ENCODE measurements at regions not wholly inside any gene's neighbourhood (a gene's known extent, or its start where the extent isn't known, plus 50 kb on each side); places are given as distances from the start of the nearest gene placed in this dataset.

- Histone ChIP-seq H2AFZ (ENCODE audit: low read length) (no peak overlapping the region), H3K4me1 (ENCODE audit: insufficient read depth, low read length) (no peaks in the 10 kb centered on the region), H3K9ac (ENCODE audit: low read length) (no peak overlapping the region), H3K4me2 (ENCODE audit: low read length) (no peak overlapping the region), H3K36me3 (ENCODE audit: low read depth, low read length) (no peaks in the 10 kb centered on the region), H3K9me2 (replicated peaks; ENCODE audit: low read length) (no peaks in the 10 kb centered on the region), H3K4me3 (ENCODE audit: low read length) (no peak overlapping the region), H3K27me3 (ENCODE audit: low read length) (peaks cover 1% of the 10 kb centered on the region; the same call in 1 of the 2 replicates), H3K27ac (ENCODE audit: low read length) (no peak overlapping the region), H3K79me2 (ENCODE audit: low read length) (no peaks in the 10 kb centered on the region), H3K9me3 (ENCODE audit: low read length) (no peaks in the 10 kb centered on the region), H3F3A (ENCODE audit: low read length, unreplicated experiment) (no peaks in the 10 kb centered on the region), H4K20me1 (ENCODE audit: low read length) (no peaks in the 10 kb centered on the region)
- TF ChIP-seq CTCF (conservative IDR thresholded peaks at IDR 0.05; ENCODE audit: low read depth, low read length) (no peak), EZH2phosphoT487 (IDR thresholded peaks at IDR 0.05; ENCODE audit: borderline replicate concordance, low read length) (no peak), EZH2 (IDR thresholded peaks at IDR 0.05; ENCODE audit: low read length, unreplicated experiment) (no peak)
- ATAC-seq (no peak), DNase-seq (peak; percentile 9)
- POLR2A ChIA-PET (ENCODE audit: unreplicated experiment), result no interaction called here
- intact Hi-C loops (cut with micrococcal nuclease), result no loop called here
- BruUV-seq (replicated peaks), result no TSS peak
- CTCF ChIA-PET, result no interaction called here
Measured at GRCh38 chr2:198545411-198545810, 741.0 kb downstream of the PLCL1 start.

- no peak for TF ChIP-seq CTCF (conservative IDR thresholded peaks at IDR 0.05; ENCODE audit: low read depth, low read length)
- TF ChIP-seq EZH2phosphoT487 (IDR thresholded peaks at IDR 0.05; ENCODE audit: borderline replicate concordance, low read length), result no peak
- TF ChIP-seq EZH2 (IDR thresholded peaks at IDR 0.05; ENCODE audit: low read length, unreplicated experiment), result no peak
- no peaks in the 10 kb centered on the region for H4K20me1 ChIP-seq (ENCODE audit: low read length)
- no TSS peak for BruUV-seq (replicated peaks)
- no peak overlapping the region for H3K27ac ChIP-seq (ENCODE audit: low read length)
- POLR2A ChIA-PET (ENCODE audit: unreplicated experiment), result no interaction called here
- no peaks in the 10 kb centered on the region for H3K79me2 ChIP-seq (ENCODE audit: low read length)
- H3K9me2 ChIP-seq (replicated peaks; ENCODE audit: low read length), result no peaks in the 10 kb centered on the region
- no peak overlapping the region for H3K9ac ChIP-seq (ENCODE audit: low read length)
- DNase-seq (no peak), ATAC-seq (no peak)
- no peak overlapping the region for H3K4me3 ChIP-seq (ENCODE audit: low read length)
- no peaks in the 10 kb centered on the region for H3K36me3 ChIP-seq (ENCODE audit: low read depth, low read length)
- intact Hi-C loops (cut with micrococcal nuclease), result no loop called here
- H3F3A ChIP-seq (ENCODE audit: low read length, unreplicated experiment), result no peaks in the 10 kb centered on the region
- no peaks in the 10 kb centered on the region for H3K9me3 ChIP-seq (ENCODE audit: low read length)
- CTCF ChIA-PET, result interaction anchor here (0.5 kb wide), 1 partner anchor 914 kb away, joined by 4 read pairs; no protein-coding TSS in a partner anchor
- H2AFZ ChIP-seq (ENCODE audit: low read length), result no peak overlapping the region
- H3K4me2 ChIP-seq (ENCODE audit: low read length), result no peak overlapping the region
- H3K27me3 ChIP-seq (ENCODE audit: low read length), result no peaks in the 10 kb centered on the region
- H3K4me1 ChIP-seq (ENCODE audit: insufficient read depth, low read length), result no peaks in the 10 kb centered on the region
Measured at GRCh38 chr2:198544461-198544860, 740.1 kb downstream of the PLCL1 start.

- BruUV-seq (replicated peaks), result no TSS peak
- TF ChIP-seq CTCF (conservative IDR thresholded peaks at IDR 0.05; ENCODE audit: low read depth, low read length), result no peak
- TF ChIP-seq EZH2 (IDR thresholded peaks at IDR 0.05; ENCODE audit: low read length, unreplicated experiment), result no peak
- no peak for TF ChIP-seq EZH2phosphoT487 (IDR thresholded peaks at IDR 0.05; ENCODE audit: borderline replicate concordance, low read length)
- no peaks in the 10 kb centered on the region for H3K27me3 ChIP-seq (ENCODE audit: low read length)
- ATAC-seq, result no peak
- H4K20me1 ChIP-seq (ENCODE audit: low read length), result no peaks in the 10 kb centered on the region
- H3K36me3 ChIP-seq (ENCODE audit: low read depth, low read length), result no peaks in the 10 kb centered on the region
- ChIA-PET POLR2A (ENCODE audit: unreplicated experiment) (no interaction called here), CTCF (no interaction called here)
- H3K4me3 ChIP-seq (ENCODE audit: low read length), result no peak overlapping the region
- H3K4me2 ChIP-seq (ENCODE audit: low read length), result no peak overlapping the region
- no peak overlapping the region for H3K9ac ChIP-seq (ENCODE audit: low read length)
- H3K79me2 ChIP-seq (ENCODE audit: low read length), result no peaks in the 10 kb centered on the region
- no peak overlapping the region for H3K27ac ChIP-seq (ENCODE audit: low read length)
- H3K4me1 ChIP-seq (ENCODE audit: insufficient read depth, low read length), result no peaks in the 10 kb centered on the region
- no peaks in the 10 kb centered on the region for H3K9me2 ChIP-seq (replicated peaks; ENCODE audit: low read length)
- H3K9me3 ChIP-seq (ENCODE audit: low read length), result no peaks in the 10 kb centered on the region
- intact Hi-C loops (cut with micrococcal nuclease), result no loop called here
- no peak for DNase-seq
- H3F3A ChIP-seq (ENCODE audit: low read length, unreplicated experiment), result no peaks in the 10 kb centered on the region
- H2AFZ ChIP-seq (ENCODE audit: low read length), result no peak overlapping the region
Measured at GRCh38 chr2:198534756-198535155, 730.4 kb downstream of the PLCL1 start.

Data from PC-3 (cell line).